ENCODE measurements at regions not wholly inside any gene's neighbourhood (a gene's known extent, or its start where the extent isn't known, plus 50 kb on each side); places are given as distances from the start of the nearest gene placed in this dataset.

GRCh38 chr5:54390539-54391031 lies 64.9 kb upstream of the HSPB3 start:
- Histone ChIP-seq H3K27ac (ENCODE audit: extremely low read depth, low read depth, low read length) (peak overlapping the region; percentile 86), H3K79me2 (ENCODE audit: control insufficient read depth, insufficient read depth, low read length) (peaks cover 96% of the 10 kb centered on the region), H3K9ac (ENCODE audit: insufficient read depth in 1 of 2, low read depth in 2 of 2, low read length in 2 of 2) (peak overlapping the region in 1 of 2 experiments; percentile 45; a peak in 2 of 4 replicates), H3K4me2 (ENCODE audit: insufficient read depth, low read length) (peak overlapping the region; percentile 61), H2AFZ (ENCODE audit: low read depth, low read length) (peak overlapping the region; percentile 30), H3K27me3 (ENCODE audit: control insufficient read depth in 2 of 2, insufficient read depth in 2 of 2, low read length in 2 of 2) (no peaks in the 10 kb centered on the region), H3K9me3 (replicated peaks; ENCODE audit: control insufficient read depth, insufficient read depth, low read depth, low read length) (no peaks in the 10 kb centered on the region), H3K9me1 (ENCODE audit: control insufficient read depth, insufficient read depth, low read length) (no peaks in the 10 kb centered on the region), H3K36me3 (ENCODE audit: control insufficient read depth, insufficient read depth, low read length) (peaks cover 22% of the 10 kb centered on the region), H3K4me1 (replicated peaks in 1 of 2; ENCODE audit: control insufficient read depth in 2 of 2, insufficient read depth in 2 of 2, low read length in 2 of 2) (peaks cover 0 to 52% of the 10 kb centered on the region in 2 experiments; a peak in 3 of 5 replicates), H4K20me1 (replicated peaks; ENCODE audit: control insufficient read depth, insufficient read depth, low read length) (no peaks in the 10 kb centered on the region), H3K4me3 (no peak overlapping the region)
- intact Hi-C loops (cut with micrococcal nuclease) = loop anchor here (5.0 kb wide), 2 partner anchors 63 to 78 kb away; partner anchors contain the start of gene ARL15
- in situ Hi-C loops (cut with MboI) = no loop called here
- POLR2A ChIA-PET = interaction anchor here (0.6 to 1.0 kb wide), 5 partner anchors 12 to 78 kb away, joined by 3 to 4 read pairs (median 3); no protein-coding TSS in a partner anchor
- FAIRE-seq (peak; percentile 37), DNase-seq (ENCODE audit: extremely low read depth in 1 of 4, low spot score in 3 of 4) (peak in 1 of 4 experiments; percentile 64), ATAC-seq (peak; percentile 28)
- CTCF ChIA-PET (ENCODE audit: low intra/inter-chr PET ratio) = no interaction called here
- 29% methylated on average over 5 of the region's 5 CpGs for WGBS (ENCODE audit: insufficient coverage, low coverage, missing lambda C conversion rate)
- no TSS peak for BruUV-seq (replicated peaks)
- TF ChIP-seq DPF2 (IDR thresholded peaks at IDR 0.05) (peak; percentile 9), ZBTB9 (CRISPR knock-in tag; IDR thresholded peaks at IDR 0.05) (no peak), NR2C2 (CRISPR knock-in tag; IDR thresholded peaks at IDR 0.05) (no peak), NR2C2 (tag; IDR thresholded peaks at IDR 0.05) (peak; percentile 43; the same call in 1 of the 2 replicates), PBX2 (CRISPR knock-in tag; IDR thresholded peaks at IDR 0.05; ENCODE audit: low read depth) (peak; percentile 39; the same call in 1 of the 2 replicates), PBX2 (tag; conservative IDR thresholded peaks at IDR 0.05; ENCODE audit: low read depth) (peak; percentile 69), ZNF766 (CRISPR knock-in tag; conservative IDR thresholded peaks at IDR 0.05) (peak; percentile 35; the same call in 1 of the 2 replicates), FOXM1 (IDR thresholded peaks at IDR 0.05; ENCODE audit: low read depth) (no peak), FOXM1 (CRISPR knock-in tag; IDR thresholded peaks at IDR 0.05; ENCODE audit: low read depth) (no peak), HDAC2 (IDR thresholded peaks at IDR 0.05) (0 out of 2 replicates have a peak, but pooled peaks have one; percentile 18), TEAD1 (CRISPR knock-in tag; IDR thresholded peaks at IDR 0.05) (no peak), ZNF589 (CRISPR knock-in tag; IDR thresholded peaks at IDR 0.05; ENCODE audit: low read depth) (peak; percentile 51; the same call in 1 of the 2 replicates), MTA2 (IDR thresholded peaks at IDR 0.05; ENCODE audit: low read depth) (peak; percentile 6; the same call in 1 of the 2 replicates)
